ENCODE measurements at regions not wholly inside any gene's neighbourhood (a gene's known extent, or its start where the extent isn't known, plus 50 kb on each side); places are given as distances from the start of the nearest gene placed in this dataset.
A peak's percentile ranks its signal among the peaks of the same experiment; 100 is the strongest.
"Not testable (repeated sequence)": the region's sequence is repeated elsewhere in the genome, so short reads cannot be mapped to it uniquely, and the experiment has no call there.

- no peak for TF ChIP-seq CTCF (conservative IDR thresholded peaks at IDR 0.05; ENCODE audit: control insufficient read depth, insufficient read depth, low read depth, low read length)
- DNase-seq (ENCODE audit: low read depth): no peak
- H3K4me3 ChIP-seq (ENCODE audit: control insufficient read depth, low read depth, low read length): no peak overlapping the region
These were observed 82.9 kb upstream of the APBB1IP start for GRCh38 chr10:26355241-26355640.

- DNase-seq (ENCODE audit: low read depth): no peak
- TF ChIP-seq CTCF (conservative IDR thresholded peaks at IDR 0.05; ENCODE audit: control insufficient read depth, insufficient read depth, low read depth, low read length): no peak
- no peak overlapping the region for H3K4me3 ChIP-seq (ENCODE audit: control insufficient read depth, low read depth, low read length)
These were observed 80.9 kb upstream of the APBB1IP start for GRCh38 chr10:26357203-26357602.

GRCh38 chr10:26358071-26358470 lies 80.1 kb upstream of the APBB1IP start:
- DNase-seq (ENCODE audit: low read depth): no peak
- no peak overlapping the region for H3K4me3 ChIP-seq (ENCODE audit: control insufficient read depth, low read depth, low read length)
- no peak for TF ChIP-seq CTCF (conservative IDR thresholded peaks at IDR 0.05; ENCODE audit: control insufficient read depth, insufficient read depth, low read depth, low read length)

GRCh38 chr10:26359670-26360069 lies 78.5 kb upstream of the APBB1IP start:
- no peak for DNase-seq (ENCODE audit: low read depth)
- no peak overlapping the region for H3K4me3 ChIP-seq (ENCODE audit: control insufficient read depth, low read depth, low read length)
- TF ChIP-seq CTCF (conservative IDR thresholded peaks at IDR 0.05; ENCODE audit: control insufficient read depth, insufficient read depth, low read depth, low read length): no peak

- no peak for DNase-seq (ENCODE audit: low read depth)
- no peak for TF ChIP-seq CTCF (conservative IDR thresholded peaks at IDR 0.05; ENCODE audit: control insufficient read depth, insufficient read depth, low read depth, low read length)
- H3K4me3 ChIP-seq (ENCODE audit: control insufficient read depth, low read depth, low read length): no peak overlapping the region
These were observed 76.8 kb upstream of the APBB1IP start for GRCh38 chr10:26361351-26361750.

GRCh38 chr10:26361971-26362370 lies 76.2 kb upstream of the APBB1IP start:
- no peak for TF ChIP-seq CTCF (conservative IDR thresholded peaks at IDR 0.05; ENCODE audit: control insufficient read depth, insufficient read depth, low read depth, low read length)
- H3K4me3 ChIP-seq (ENCODE audit: control insufficient read depth, low read depth, low read length): no peak overlapping the region
- DNase-seq (ENCODE audit: low read depth): no peak

GRCh38 chr10:26365681-26366358 lies 72.3 kb upstream of the APBB1IP start:
- TF ChIP-seq CTCF (conservative IDR thresholded peaks at IDR 0.05; ENCODE audit: control insufficient read depth, insufficient read depth, low read depth, low read length): no peak
- no peak overlapping the region for H3K4me3 ChIP-seq (ENCODE audit: control insufficient read depth, low read depth, low read length)
- DNase-seq (ENCODE audit: low read depth): peak; percentile 16

- not testable (repeated sequence) for H3K4me3 ChIP-seq (ENCODE audit: control insufficient read depth, low read depth, low read length); DNase-seq (ENCODE audit: low read depth)
These were observed 71.1 kb upstream of the APBB1IP start for GRCh38 chr10:26367035-26367434.

Measured in fibroblast of mammary gland (primary cell).